ENCODE measurements at regions not wholly inside any gene's neighbourhood (a gene's known extent, or its start where the extent isn't known, plus 50 kb on each side); places are given as distances from the start of the nearest gene placed in this dataset.

DNA sequence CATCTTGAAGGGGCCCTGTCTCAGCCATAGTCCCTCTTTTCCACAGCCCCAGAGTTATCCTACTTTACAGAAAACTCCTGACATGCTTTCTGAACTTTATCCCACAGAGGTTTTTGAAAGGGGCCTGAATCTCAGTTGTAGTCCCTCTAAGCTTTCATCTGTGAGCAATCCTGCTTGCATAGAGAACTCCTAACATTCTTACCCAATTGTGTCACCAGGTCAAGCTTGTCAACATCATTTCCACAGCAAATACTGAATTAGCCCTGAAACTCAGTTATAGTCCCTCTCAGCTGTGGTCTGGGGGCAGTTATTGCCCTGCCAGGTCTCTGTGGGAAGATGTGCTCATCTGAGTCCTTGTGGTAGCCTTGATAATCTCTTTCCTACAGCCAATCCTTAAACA lies 2190.3 kb upstream of the PCDH20 start (continued):
- TF ChIP-seq HDAC2 (IDR thresholded peaks at IDR 0.05) = no peak
- no peak for TF ChIP-seq IKZF2 (IDR thresholded peaks at IDR 0.05)
- no peak for TF ChIP-seq MEF2A (IDR thresholded peaks at IDR 0.05; ENCODE audit: insufficient read depth, low read depth, low read length)

DNA sequence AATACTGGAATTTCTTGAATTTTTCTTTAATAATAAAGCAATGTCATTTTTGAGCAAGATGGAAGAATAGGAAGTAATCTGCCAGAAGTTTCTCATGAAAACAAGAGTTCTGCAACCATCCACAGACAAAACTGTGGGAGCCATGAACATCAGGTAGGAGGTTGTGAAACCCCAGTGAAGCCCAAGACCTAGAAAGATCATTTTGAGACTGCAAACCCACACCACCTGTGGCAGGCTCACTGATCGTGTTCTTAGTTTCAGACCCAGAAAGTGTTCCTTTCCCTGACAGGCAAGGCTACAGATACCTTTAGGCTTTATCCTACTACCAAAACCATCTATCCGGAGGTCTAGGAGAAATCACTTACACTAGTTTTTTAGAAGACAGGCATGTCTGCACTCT lies 2189.8 kb upstream of the PCDH20 start:
- FAIRE-seq (no peak), DNase-seq (ENCODE audit: low read depth, low spot score) (no peak), ATAC-seq (no peak)
- CTCF ChIA-PET = no interaction called here
- no peaks in the 10 kb centered on the region; the same call in 2 of the 3 replicates for H3K9me3 ChIP-seq (replicated peaks; ENCODE audit: control insufficient read depth, insufficient read depth, low read length)
- BruUV-seq (replicated peaks) = no TSS peak
- RAD21 ChIA-PET (ENCODE audit: unreplicated experiment) = no interaction called here
- no peak overlapping the region for H3K27ac ChIP-seq (ENCODE audit: control insufficient read depth, insufficient read depth)
- intact Hi-C loops (cut with micrococcal nuclease; ENCODE audit: unreplicated experiment) = no loop called here
- H3K36me3 ChIP-seq (ENCODE audit: control insufficient read depth in 2 of 2, insufficient read depth in 2 of 2, low read length in 1 of 2) = no peaks in the 10 kb centered on the region
- in situ Hi-C loops (cut with MboI) = no loop called here
- no peak overlapping the region for H3K4me2 ChIP-seq (ENCODE audit: control insufficient read depth, insufficient read depth)
- POLR2A ChIA-PET = no interaction called here
- no peak overlapping the region for H3K9ac ChIP-seq (ENCODE audit: control insufficient read depth, insufficient read depth, low read length)
- no peaks in the 10 kb centered on the region for H3K27me3 ChIP-seq (replicated peaks in 1 of 2; ENCODE audit: control insufficient read depth in 2 of 2, insufficient read depth in 2 of 2, low read length in 1 of 2)
- 15% methylated on average over 2 of the region's 2 CpGs for WGBS (ENCODE audit: insufficient coverage, insufficient replicate concordance, low lambda C conversion rate, missing lambda C conversion rate)
- H3K79me2 ChIP-seq (ENCODE audit: control insufficient read depth, insufficient read depth, low read length) = no peaks in the 10 kb centered on the region
- TF ChIP-seq ETV6 (conservative IDR thresholded peaks at IDR 0.05 in 1 of 2, IDR thresholded peaks at IDR 0.05 in 1 of 2; ENCODE audit: borderline replicate concordance in 1 of 2, low read depth in 1 of 2) (no peak), CREB1 (IDR thresholded peaks at IDR 0.05; ENCODE audit: low read depth) (no peak), ZNF24 (IDR thresholded peaks at IDR 0.05) (no peak), NR2F1 (conservative IDR thresholded peaks at IDR 0.05) (no peak), ESRRA (IDR thresholded peaks at IDR 0.05; ENCODE audit: low read length) (no peak), KLF5 (IDR thresholded peaks at IDR 0.05; ENCODE audit: partially characterized antibody) (no peak), GATAD2B (conservative IDR thresholded peaks at IDR 0.05; ENCODE audit: low read depth) (no peak), POLR2AphosphoS2 (IDR thresholded peaks at IDR 0.05; ENCODE audit: low read depth, low read length) (no peak)
- H3K4me3 ChIP-seq = no peak overlapping the region
- H3K4me1 ChIP-seq (ENCODE audit: control insufficient read depth, insufficient read depth, low read length) = no peaks in the 10 kb centered on the region
- SMC1A ChIA-PET (ENCODE audit: uncharacterized antibody, unreplicated experiment) = no interaction called here
- no peaks in the 10 kb centered on the region for H4K20me1 ChIP-seq (ENCODE audit: control insufficient read depth, insufficient read depth)
- H2AFZ ChIP-seq (ENCODE audit: control insufficient read depth, low read depth, low read length) = no peak overlapping the region
